K562 (cell line): ENCODE measurements at regions not wholly inside any gene's neighbourhood (a gene's known extent, or its start where the extent isn't known, plus 50 kb on each side); places are given as distances from the start of the nearest gene placed in this dataset.

Source experiments
- ARNT ChIP-seq, 2 experiments: fragments of 450-650 bp; IDR thresholded peaks; 2 replicates each; pipeline ENCODE4 v1.6.1; 2016; ENCODE audit warnings: mild to moderate bottlenecking in 1 of 2
- ATF1 ChIP-seq, 2 experiments: fragments of 450-650 bp in 1 of 2; IDR thresholded peaks; 2 replicates each; pipeline ENCODE4 v1.6.1; 2016; ENCODE audit warnings: missing compliant biosample characterization in 1 of 2, missing genetic modification characterization in 1 of 2
- BHLHE40 ChIP-seq: IDR thresholded peaks from 2 replicates; pipeline ENCODE4 v1.6.1; 2011; ENCODE audit warnings: low read length, improper control_type of control experiment
- C11orf30 ChIP-seq: fragments of 450-650 bp; IDR thresholded peaks from 2 replicates; pipeline ENCODE4 v1.6.1; 2016; ENCODE audit warnings: low read depth, mild to moderate bottlenecking
- CTBP1 ChIP-seq: fragments of 450-650 bp; IDR thresholded peaks from 2 replicates; pipeline ENCODE4 v1.6.1; 2016; ENCODE audit warnings: borderline replicate concordance
- ELF2 ChIP-seq: fragments of 250-450 bp; sonication (Bioruptor Pico); IDR thresholded peaks from 2 replicates; pipeline ENCODE4 v1.5.0; 2021; ENCODE audit warnings: mild to moderate bottlenecking
- ERF ChIP-seq: fragments of 450-650 bp; formaldehyde crosslinking; IDR thresholded peaks from 2 replicates; pipeline ENCODE4 v1.4.0; 2020; ENCODE audit warnings: mild to moderate bottlenecking, mixed read lengths
- FOS ChIP-seq: IDR thresholded peaks from 3 replicates; pipeline ENCODE4 v1.6.1; 2011; ENCODE audit not compliant: insufficient read length; ENCODE audit errors: extremely low read depth
- HNRNPH1 ChIP-seq: fragments of 200-400 bp; formaldehyde crosslinking; optimal IDR thresholded peaks from 2 replicates; pipeline ENCODE3; 2017; ENCODE audit warnings: low read depth, mild to moderate bottlenecking, low read length, moderate library complexity
- HNRNPK ChIP-seq: fragments of 200-400 bp; formaldehyde crosslinking; IDR thresholded peaks from one replicate; pipeline ENCODE4 v1.6.1; 2018; ENCODE audit warnings: mild to moderate bottlenecking, low read depth, low read length; ENCODE audit not compliant: poor library complexity, severe bottlenecking
- MAZ ChIP-seq, 2 experiments: fragments of 450-650 bp in 1 of 2; sonication (generic) in 1 of 2; formaldehyde crosslinking; IDR thresholded peaks in 1 of 2; conservative IDR thresholded peaks in 1 of 2; 2 replicates each; pipeline versions ENCODE4 v1.4.0 to v1.5.0; 2020; ENCODE audit warnings: mild to moderate bottlenecking in 1 of 2, missing genetic modification reagents in 1 of 2
- MBD2 ChIP-seq: sonication (generic); IDR thresholded peaks from 2 replicates; pipeline ENCODE4 v1.6.1; 2016; ENCODE audit warnings: low read depth, borderline replicate concordance
- MTF1 ChIP-seq: fragments of 250-450 bp; sonication (Bioruptor Pico); IDR thresholded peaks from 2 replicates; pipeline ENCODE4 v1.9.0; 2021; ENCODE audit warnings: moderate library complexity, mild to moderate bottlenecking, inconsistent platforms, borderline replicate concordance
- NCOA1 ChIP-seq: fragments of 450-650 bp; IDR thresholded peaks from 2 replicates; pipeline ENCODE4 v1.6.1; 2016; ENCODE audit warnings: low read depth
- NCOR1 ChIP-seq: fragments of 450-650 bp; IDR thresholded peaks from 2 replicates; pipeline ENCODE4 v1.6.1; 2016; ENCODE audit warnings: mild to moderate bottlenecking, moderate library complexity
- NFE2 ChIP-seq: IDR thresholded peaks from 2 replicates; pipeline ENCODE4 v1.6.1; 2014; ENCODE audit warnings: antibody characterized with exemption, low read depth
- NFXL1 ChIP-seq: fragments of 450-650 bp; formaldehyde crosslinking; IDR thresholded peaks from 2 replicates; pipeline ENCODE4 v1.4.0; 2021; ENCODE audit warnings: mild to moderate bottlenecking
- RCOR1 ChIP-seq, 2 experiments: IDR thresholded peaks; 2 replicates each; pipeline ENCODE4 v1.6.1; 2012; ENCODE audit warnings: low read depth in 2 of 2, low read length in 2 of 2, borderline replicate concordance in 1 of 2, improper control_type of control experiment in 1 of 2
- TAL1 ChIP-seq: fragments of 450-650 bp; IDR thresholded peaks from 2 replicates; pipeline ENCODE4 v1.6.1; 2016; ENCODE audit warnings: mild to moderate bottlenecking
- TBP ChIP-seq: optimal IDR thresholded peaks from 2 replicates; pipeline ENCODE3; 2011; ENCODE audit warnings: low read depth, low read length, improper control_type of control experiment
- ZBTB7A ChIP-seq: IDR thresholded peaks from 2 replicates; pipeline ENCODE4 v1.6.1; 2011; ENCODE audit warnings: low read depth, mild to moderate bottlenecking, low read length, moderate library complexity, borderline replicate concordance; ENCODE audit not compliant: control insufficient read depth
- ZNF175 ChIP-seq: fragments of 200-800 bp; sonication (Bioruptor generic); IDR thresholded peaks from 2 replicates; pipeline ENCODE4 v1.6.1; 2016; ENCODE audit warnings: low read depth, mild to moderate bottlenecking, missing genetic modification characterization, missing compliant biosample characterization
- ZNF274 ChIP-seq: IDR thresholded peaks from 2 replicates; pipeline ENCODE4 v1.6.1; 2011; ENCODE audit warnings: low read depth, mild to moderate bottlenecking, low read length, moderate library complexity, borderline replicate concordance
- ZNF696 ChIP-seq: fragments of 250-450 bp; sonication (Bioruptor Pico); conservative IDR thresholded peaks from 2 replicates; pipeline ENCODE4 v1.4.0; 2020; ENCODE audit warnings: mild to moderate bottlenecking, moderate library complexity
- ZNF707 ChIP-seq: fragments of 250-450 bp; sonication (Bioruptor Pico); conservative IDR thresholded peaks from 2 replicates; pipeline ENCODE4 v1.8.0; 2022; ENCODE audit warnings: inconsistent platforms, mild to moderate bottlenecking, moderate library complexity
- TF ChIP-seq, protein P1 (sequence below): fragments of 450-650 bp; formaldehyde crosslinking; IDR thresholded peaks from 2 replicates; pipeline ENCODE4 v1.4.0; 2020; ENCODE audit warnings: mild to moderate bottlenecking, moderate library complexity
- TF ChIP-seq, protein P2 (sequence below): fragments of 450-650 bp; conservative IDR thresholded peaks from 2 replicates; pipeline ENCODE4 v1.6.1; 2016; ENCODE audit warnings: missing genetic modification characterization, low read depth, mild to moderate bottlenecking, missing compliant biosample characterization, moderate library complexity
- TF ChIP-seq, protein P3 (sequence below): sonication (generic); formaldehyde crosslinking; IDR thresholded peaks from 2 replicates; pipeline ENCODE4 v1.8.0; 2022; ENCODE audit warnings: mild to moderate bottlenecking, missing genetic modification reagents

DNA sequence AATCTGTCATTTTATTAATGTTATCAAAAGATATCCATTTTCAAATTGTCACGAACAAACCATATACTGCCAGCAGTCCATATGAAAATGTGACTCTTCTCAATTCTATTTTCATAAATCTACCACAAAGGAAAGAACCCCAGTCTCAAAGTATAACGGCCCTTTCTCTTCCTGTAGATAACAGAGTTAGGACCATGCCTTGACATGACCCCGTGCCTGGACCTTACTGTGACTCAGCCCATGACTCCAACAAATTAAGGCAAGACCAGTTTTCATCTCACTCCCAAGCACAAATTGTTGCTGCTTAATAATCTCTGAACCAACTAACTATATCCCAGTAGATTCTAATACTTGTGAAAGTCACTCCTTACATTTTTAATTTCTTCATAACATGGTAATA is 124.4 kb upstream of the NFIA start (continued):
- TF ChIP-seq, protein P1, sequence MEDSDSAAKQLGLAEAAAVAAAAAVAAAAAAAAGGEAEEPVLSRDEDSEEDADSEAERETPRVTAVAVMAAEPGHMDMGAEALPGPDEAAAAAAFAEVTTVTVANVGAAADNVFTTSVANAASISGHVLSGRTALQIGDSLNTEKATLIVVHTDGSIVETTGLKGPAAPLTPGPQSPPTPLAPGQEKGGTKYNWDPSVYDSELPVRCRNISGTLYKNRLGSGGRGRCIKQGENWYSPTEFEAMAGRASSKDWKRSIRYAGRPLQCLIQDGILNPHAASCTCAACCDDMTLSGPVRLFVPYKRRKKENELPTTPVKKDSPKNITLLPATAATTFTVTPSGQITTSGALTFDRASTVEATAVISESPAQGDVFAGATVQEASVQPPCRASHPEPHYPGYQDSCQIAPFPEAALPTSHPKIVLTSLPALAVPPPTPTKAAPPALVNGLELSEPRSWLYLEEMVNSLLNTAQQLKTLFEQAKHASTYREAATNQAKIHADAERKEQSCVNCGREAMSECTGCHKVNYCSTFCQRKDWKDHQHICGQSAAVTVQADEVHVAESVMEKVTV (CRISPR knock-in tag), result no peak
- no peak for TF ChIP-seq HNRNPH1
- no peak for TF ChIP-seq MAZ (CRISPR knock-in tag; conservative IDR thresholded peaks at IDR 0.05 in 1 of 2, IDR thresholded peaks at IDR 0.05 in 1 of 2)
- no peak for TF ChIP-seq ATF1 (CRISPR knock-in tag; IDR thresholded peaks at IDR 0.05)
- 0 out of 2 replicates have a peak, but pooled peaks have one; percentile 5 for TF ChIP-seq ATF1 (tag; IDR thresholded peaks at IDR 0.05)
- TF ChIP-seq, protein P2, sequence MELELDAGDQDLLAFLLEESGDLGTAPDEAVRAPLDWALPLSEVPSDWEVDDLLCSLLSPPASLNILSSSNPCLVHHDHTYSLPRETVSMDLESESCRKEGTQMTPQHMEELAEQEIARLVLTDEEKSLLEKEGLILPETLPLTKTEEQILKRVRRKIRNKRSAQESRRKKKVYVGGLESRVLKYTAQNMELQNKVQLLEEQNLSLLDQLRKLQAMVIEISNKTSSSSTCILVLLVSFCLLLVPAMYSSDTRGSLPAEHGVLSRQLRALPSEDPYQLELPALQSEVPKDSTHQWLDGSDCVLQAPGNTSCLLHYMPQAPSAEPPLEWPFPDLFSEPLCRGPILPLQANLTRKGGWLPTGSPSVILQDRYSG, result no peak
- TF ChIP-seq TBP, result peak; percentile 31
- TF ChIP-seq MBD2, result no peak
- TF ChIP-seq NFXL1 (CRISPR knock-in tag), result no peak
- no peak for TF ChIP-seq ZNF707 (CRISPR knock-in tag)
- TF ChIP-seq NCOR1, result peak; percentile 37; the same call in 1 of the 2 replicates
- no peak for TF ChIP-seq ZNF274
- TF ChIP-seq NCOA1, result no peak
- TF ChIP-seq, protein P3, sequence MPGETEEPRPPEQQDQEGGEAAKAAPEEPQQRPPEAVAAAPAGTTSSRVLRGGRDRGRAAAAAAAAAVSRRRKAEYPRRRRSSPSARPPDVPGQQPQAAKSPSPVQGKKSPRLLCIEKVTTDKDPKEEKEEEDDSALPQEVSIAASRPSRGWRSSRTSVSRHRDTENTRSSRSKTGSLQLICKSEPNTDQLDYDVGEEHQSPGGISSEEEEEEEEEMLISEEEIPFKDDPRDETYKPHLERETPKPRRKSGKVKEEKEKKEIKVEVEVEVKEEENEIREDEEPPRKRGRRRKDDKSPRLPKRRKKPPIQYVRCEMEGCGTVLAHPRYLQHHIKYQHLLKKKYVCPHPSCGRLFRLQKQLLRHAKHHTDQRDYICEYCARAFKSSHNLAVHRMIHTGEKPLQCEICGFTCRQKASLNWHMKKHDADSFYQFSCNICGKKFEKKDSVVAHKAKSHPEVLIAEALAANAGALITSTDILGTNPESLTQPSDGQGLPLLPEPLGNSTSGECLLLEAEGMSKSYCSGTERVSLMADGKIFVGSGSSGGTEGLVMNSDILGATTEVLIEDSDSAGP (CRISPR knock-in tag), result no peak
- TF ChIP-seq ELF2, result no peak
- TF ChIP-seq MTF1, result no peak
- no peak; a peak in 1 of 4 replicates for TF ChIP-seq ARNT (IDR thresholded peaks at IDR 0.05)
- no peak for TF ChIP-seq TAL1
- peak; percentile 9 for TF ChIP-seq FOS
- TF ChIP-seq ZNF696, result no peak
- TF ChIP-seq CTBP1, result no peak
- TF ChIP-seq HNRNPK, result no peak
- TF ChIP-seq ZBTB7A, result no peak
- TF ChIP-seq ZNF175 (CRISPR knock-in tag), result 0 out of 2 replicates have a peak, but pooled peaks have one; percentile 46
- TF ChIP-seq BHLHE40, result peak; percentile 14; the same call in 1 of the 2 replicates
- no peak for TF ChIP-seq ERF
- peak; percentile 89 for TF ChIP-seq NFE2
- peak; percentile 52 for TF ChIP-seq C11orf30
- peak in 1 of 2 experiments; percentile 65; a peak in 1 of 4 replicates for TF ChIP-seq RCOR1 (IDR thresholded peaks at IDR 0.05; ENCODE audit: borderline replicate concordance in 1 of 2, low read depth in 2 of 2, low read length in 2 of 2)
